ENCODE measurements at regions not wholly inside any gene's neighbourhood (a gene's known extent, or its start where the extent isn't known, plus 50 kb on each side); places are given as distances from the start of the nearest gene placed in this dataset.
A peak's percentile ranks its signal among the peaks of the same experiment; 100 is the strongest.
"Not testable (repeated sequence)": the region's sequence is repeated elsewhere in the genome, so short reads cannot be mapped to it uniquely, and the experiment has no call there.

- H3K4me3 ChIP-seq (ENCODE audit: low read depth, low read length), result no peak overlapping the region
- POLR2A ChIA-PET, result no interaction called here
- no peak for DNase-seq (ENCODE audit: low read depth, low spot score)
- no peak for TF ChIP-seq CTCF (IDR thresholded peaks at IDR 0.05; ENCODE audit: insufficient read depth, low read length, missing control alignments)
- CTCF ChIA-PET, result no interaction called here
These were observed 93.8 kb upstream of the OSBPL8 start for GRCh38 chr12:76653342-76653741.

GRCh38 chr12:76664731-76665130 lies 99.2 kb upstream of the ZDHHC17 start:
- DNase-seq (ENCODE audit: low read depth, low spot score), result no peak
- H3K4me3 ChIP-seq (ENCODE audit: low read depth, low read length), result no peak overlapping the region
- POLR2A ChIA-PET, result no interaction called here
- CTCF ChIA-PET, result interaction anchor here (0.7 kb wide), 1 partner anchor 13 kb away, joined by 3 read pairs; no protein-coding TSS in a partner anchor
- no peak for TF ChIP-seq CTCF (IDR thresholded peaks at IDR 0.05; ENCODE audit: insufficient read depth, low read length, missing control alignments)

- no peak overlapping the region for H3K4me3 ChIP-seq (ENCODE audit: low read depth, low read length)
- CTCF ChIA-PET, result interaction anchor here (0.7 to 0.9 kb wide), 3 partner anchors 18 to 125 kb away, joined by 3 read pairs; no protein-coding TSS in a partner anchor
- no peak for DNase-seq (ENCODE audit: low read depth, low spot score)
- no peak for TF ChIP-seq CTCF (IDR thresholded peaks at IDR 0.05; ENCODE audit: insufficient read depth, low read length, missing control alignments)
- POLR2A ChIA-PET, result no interaction called here
These were observed 97.6 kb upstream of the ZDHHC17 start for GRCh38 chr12:76666290-76666835.

GRCh38 chr12:76669981-76670380 lies 93.9 kb upstream of the ZDHHC17 start:
- no peak for TF ChIP-seq CTCF (IDR thresholded peaks at IDR 0.05; ENCODE audit: insufficient read depth, low read length, missing control alignments)
- CTCF ChIA-PET, result interaction anchor here (1.1 to 1.6 kb wide), 2 partner anchors 18 to 48 kb away, joined by 3 to 4 read pairs; no protein-coding TSS in a partner anchor
- POLR2A ChIA-PET, result no interaction called here
- H3K4me3 ChIP-seq (ENCODE audit: low read depth, low read length), result no peak overlapping the region
- DNase-seq (ENCODE audit: low read depth, low spot score), result no peak

- CTCF ChIA-PET, result interaction anchor here (0.6 to 1.8 kb wide), 4 partner anchors 9 to 138 kb away, joined by 3 to 5 read pairs (median 4); no protein-coding TSS in a partner anchor
- no peak for TF ChIP-seq CTCF (IDR thresholded peaks at IDR 0.05; ENCODE audit: insufficient read depth, low read length, missing control alignments)
- no peak overlapping the region for H3K4me3 ChIP-seq (ENCODE audit: low read depth, low read length)
- POLR2A ChIA-PET, result no interaction called here
- peak; percentile 57 for DNase-seq (ENCODE audit: low read depth, low spot score)
These were observed 93.1 kb upstream of the ZDHHC17 start for GRCh38 chr12:76670776-76671175.

GRCh38 chr12:76674669-76675315 lies 89.1 kb upstream of the ZDHHC17 start:
- no peak overlapping the region for H3K4me3 ChIP-seq (ENCODE audit: low read depth, low read length)
- TF ChIP-seq CTCF (IDR thresholded peaks at IDR 0.05; ENCODE audit: insufficient read depth, low read length, missing control alignments), result no peak
- no peak for DNase-seq (ENCODE audit: low read depth, low spot score)
- CTCF ChIA-PET, result no interaction called here
- POLR2A ChIA-PET, result no interaction called here

GRCh38 chr12:76676261-76676660 lies 87.7 kb upstream of the ZDHHC17 start:
- H3K4me3 ChIP-seq (ENCODE audit: low read depth, low read length); CTCF ChIA-PET; POLR2A ChIA-PET; DNase-seq (ENCODE audit: low read depth, low spot score): not testable (repeated sequence)

All from AG04449 (cell line).